H9 (cell line): ENCODE measurements at regions not wholly inside any gene's neighbourhood (a gene's known extent, or its start where the extent isn't known, plus 50 kb on each side); places are given as distances from the start of the nearest gene placed in this dataset.

Experiments
- DNase-seq: peaks from one replicate; pipeline ENCODE4 v3.0.0-alpha.2; 2017
- H2AFZ ChIP-seq: one replicate; pipeline ENCODE4 v1.6.1; 2013; ENCODE audit warnings: mild to moderate bottlenecking, low read length, control low read depth, moderate library complexity
- H2AK5ac ChIP-seq: 2 replicates; pipeline ENCODE4 v1.6.1; 2013; ENCODE audit warnings: low read length, control low read depth, mixed read lengths; ENCODE audit not compliant: insufficient read length
- H2BK120ac ChIP-seq: one replicate; pipeline ENCODE4 v1.6.1; 2013; ENCODE audit warnings: low read depth, mild to moderate bottlenecking, low read length, control low read depth, inconsistent platforms; ENCODE audit not compliant: poor library complexity, severe bottlenecking
- H2BK12ac ChIP-seq: 2 replicates; pipeline ENCODE4 v1.6.1; 2013; ENCODE audit warnings: low read length, control low read depth, mixed read lengths, low read depth; ENCODE audit not compliant: insufficient read length
- H2BK15ac ChIP-seq: 2 replicates; pipeline ENCODE4 v1.6.1; 2013; ENCODE audit warnings: low read depth, low read length, control low read depth
- H2BK20ac ChIP-seq: one replicate; pipeline ENCODE4 v1.6.1; 2013; ENCODE audit warnings: low read depth, mild to moderate bottlenecking, low read length, control low read depth, inconsistent platforms; ENCODE audit not compliant: poor library complexity, severe bottlenecking
- H2BK5ac ChIP-seq: 2 replicates; pipeline ENCODE4 v1.6.1; 2013; ENCODE audit warnings: low read length, control low read depth, mixed read lengths; ENCODE audit not compliant: insufficient read length
- H3K14ac ChIP-seq: 2 replicates; pipeline ENCODE4 v1.6.1; 2013; ENCODE audit warnings: low read length, control low read depth; ENCODE audit not compliant: insufficient read depth
- H3K18ac ChIP-seq: 2 replicates; pipeline ENCODE4 v1.6.1; 2013; ENCODE audit warnings: low read depth, mild to moderate bottlenecking, mixed read lengths, low read length, control low read depth; ENCODE audit not compliant: insufficient read length
- H3K23ac ChIP-seq: 2 replicates; pipeline ENCODE4 v1.6.1; 2013; ENCODE audit warnings: low read length, control low read depth, mixed read lengths, low read depth; ENCODE audit not compliant: insufficient read length
- H3K23me2 ChIP-seq: 2 replicates; pipeline ENCODE4 v1.6.1; 2013; ENCODE audit warnings: low read depth, mild to moderate bottlenecking, mixed read lengths, low read length, control low read depth; ENCODE audit not compliant: insufficient read length, poor library complexity, severe bottlenecking
- H3K27ac ChIP-seq: 2 replicates; pipeline ENCODE4 v1.5.1; 2013; ENCODE audit warnings: low read length, control low read depth, mixed read lengths, low read depth; ENCODE audit not compliant: insufficient read length
- H3K27me3 ChIP-seq: 2 replicates; pipeline ENCODE4 v1.6.1; 2013; ENCODE audit warnings: low read length, control low read depth, inconsistent platforms; ENCODE audit not compliant: insufficient read depth
- H3K4ac ChIP-seq: 2 replicates; pipeline ENCODE4 v1.6.1; 2013; ENCODE audit warnings: low read depth, mild to moderate bottlenecking, control low read depth, inconsistent platforms, low read length, moderate library complexity
- H3K4me1 ChIP-seq: 2 replicates; pipeline ENCODE4 v1.6.1; 2013; ENCODE audit warnings: low read length, control low read depth, inconsistent platforms; ENCODE audit not compliant: insufficient read depth
- H3K4me2 ChIP-seq: 2 replicates; pipeline ENCODE4 v1.6.1; 2013; ENCODE audit warnings: low read length, control low read depth, mixed read lengths; ENCODE audit not compliant: insufficient read length, insufficient read depth
- H3K56ac ChIP-seq: 2 replicates; pipeline ENCODE4 v1.6.1; 2013; ENCODE audit warnings: low read depth, mild to moderate bottlenecking, mixed read lengths, low read length, control low read depth; ENCODE audit not compliant: insufficient read length
- H3K79me1 ChIP-seq: 2 replicates; pipeline ENCODE4 v1.6.1; 2013; ENCODE audit warnings: low read depth, mild to moderate bottlenecking, moderate library complexity, low read length, control low read depth, inconsistent platforms; ENCODE audit not compliant: insufficient read depth, poor library complexity, severe bottlenecking
- H3K79me2 ChIP-seq: 2 replicates; pipeline ENCODE4 v1.6.1; 2013; ENCODE audit warnings: low read length, control low read depth, inconsistent platforms; ENCODE audit not compliant: insufficient read depth
- H3K9ac ChIP-seq: 2 replicates; pipeline ENCODE4 v1.6.1; 2013; ENCODE audit warnings: low read length, control low read depth, mixed read lengths; ENCODE audit not compliant: insufficient read length; ENCODE audit errors: extremely low read depth
- H3K9me3 ChIP-seq: one replicate; pipeline ENCODE4 v1.6.1; 2013; ENCODE audit warnings: low read depth, low read length, inconsistent platforms; ENCODE audit not compliant: control insufficient read depth
- H3T11ph ChIP-seq: one replicate; pipeline ENCODE4 v1.6.1; 2013; ENCODE audit warnings: mild to moderate bottlenecking, low read length, control low read depth, inconsistent platforms
- H4K20me1 ChIP-seq: one replicate; pipeline ENCODE4 v1.6.1; 2013; ENCODE audit not compliant: control insufficient read depth, insufficient read length, insufficient read depth
- H4K5ac ChIP-seq: 2 replicates; pipeline ENCODE4 v1.6.1; 2013; ENCODE audit warnings: low read depth, mild to moderate bottlenecking, mixed read lengths, low read length, control low read depth; ENCODE audit not compliant: insufficient read length
- H4K8ac ChIP-seq: replicated peaks from 2 replicates; pipeline ENCODE4 v1.6.1; 2013; ENCODE audit warnings: low read length, control low read depth, mixed read lengths, low read depth; ENCODE audit not compliant: insufficient read length
- H4K91ac ChIP-seq: 2 replicates; pipeline ENCODE4 v1.6.1; 2013; ENCODE audit warnings: low read depth, mild to moderate bottlenecking, moderate library complexity, mixed read lengths, low read length, control low read depth; ENCODE audit not compliant: insufficient read length
- H3K27ac Mint-ChIP-seq, 3 experiments: 2 replicates in 2 of 3; 3 replicates in 1 of 3; pipeline ENCODE4 v1.8.0; 2020 to 2021; ENCODE audit warnings: mixed read lengths in 3 of 3, mild to moderate bottlenecking in 1 of 3, moderate library complexity in 1 of 3
- H3K27me3 Mint-ChIP-seq: 2 replicates; pipeline ENCODE4 v1.8.0; 2021; ENCODE audit warnings: low read depth, mild to moderate bottlenecking, moderate library complexity, mixed read lengths
- H3K36me3 Mint-ChIP-seq, 3 experiments: 2 replicates in 2 of 3; 3 replicates in 1 of 3; pipeline ENCODE4 v1.8.0; 2020 to 2021; ENCODE audit warnings: low read depth in 3 of 3, mixed read lengths in 3 of 3; ENCODE audit not compliant: insufficient read depth in 1 of 3
- H3K4me1 Mint-ChIP-seq, 2 experiments: 2 replicates each; pipeline ENCODE4 v1.8.0; 2020; ENCODE audit warnings: mixed read lengths in 2 of 2
- H3K4me3 Mint-ChIP-seq, 2 experiments: 2 replicates in 1 of 2; 3 replicates in 1 of 2; pipeline ENCODE4 v1.8.0; 2020 to 2021; ENCODE audit warnings: mild to moderate bottlenecking in 2 of 2, mixed read lengths in 2 of 2, moderate library complexity in 1 of 2
- H3K9me3 Mint-ChIP-seq, 2 experiments: 2 replicates in 1 of 2; 3 replicates in 1 of 2; pipeline ENCODE4 v1.8.0; 2020; ENCODE audit warnings: mild to moderate bottlenecking in 2 of 2, mixed read lengths in 2 of 2, moderate library complexity in 1 of 2
- CTCF ChIP-seq: fragments of 200-600 bp; sonication (generic); conservative IDR thresholded peaks from 3 replicates; pipeline ENCODE4 v1.8.0; 2021; ENCODE audit warnings: antibody characterized with exemption, mild to moderate bottlenecking
- WGBS: extraction: QIAGEN DNeasy Blood & Tissue Kit; methylation state at CpG from one replicate; pipeline ENCODE4 v1.1.7; 2013; ENCODE audit warnings: missing lambda C conversion rate, low lambda C conversion rate, mixed read lengths; ENCODE audit not compliant: insufficient read length; ENCODE audit errors: extremely low coverage; 5-methylcytosine and 5-hydroxymethylcytosine counted together

GRCh38 chr3:178334239-178334638 is 202.0 kb upstream of the KCNMB2 start:
- Histone ChIP-seq H3K14ac (no peak overlapping the region), H3K9ac (no peak overlapping the region), H2BK15ac (no peak overlapping the region), H2BK5ac (no peak overlapping the region), H3K79me2 (no peaks in the 10 kb centered on the region), H3K56ac (no peak overlapping the region), H3K4ac (no peak overlapping the region), H2BK20ac (no peak overlapping the region), H3K27me3 (no peaks in the 10 kb centered on the region), H2AFZ (no peak overlapping the region), H3K4me2 (no peak overlapping the region), H3K27ac (no peak overlapping the region), H3T11ph (no peak overlapping the region), H4K5ac (no peak overlapping the region), H4K20me1 (no peaks in the 10 kb centered on the region), H3K18ac (no peak overlapping the region), H2BK12ac (no peak overlapping the region), H3K23me2 (no peaks in the 10 kb centered on the region), H4K8ac (no peak overlapping the region), H3K23ac (no peak overlapping the region), H3K79me1 (no peaks in the 10 kb centered on the region), H2BK120ac (no peak overlapping the region), H3K4me1 (no peaks in the 10 kb centered on the region), H3K9me3 (no peaks in the 10 kb centered on the region), H4K91ac (no peak overlapping the region), H2AK5ac (no peak overlapping the region)
- H3K27ac Mint-ChIP-seq, result no peak overlapping the region
- WGBS, result no CpG with 5 or more reads among the region's 3 CpGs
- H3K9me3 Mint-ChIP-seq, result 0 out of 5 replicates have a peak, but pooled peaks cover 0 to 2% of the 10 kb centered on the region in 2 experiments
- no peaks in the 10 kb centered on the region for H3K36me3 Mint-ChIP-seq
- H3K27me3 Mint-ChIP-seq, result no peaks in the 10 kb centered on the region
- H3K4me1 Mint-ChIP-seq, result no peaks in the 10 kb centered on the region; a peak in 1 of 4 replicates
- H3K4me3 Mint-ChIP-seq, result no peak overlapping the region
- no peak for DNase-seq
- no peak for TF ChIP-seq CTCF
